SK-N-SH (cell line): ENCODE measurements at regions not wholly inside any gene's neighbourhood (a gene's known extent, or its start where the extent isn't known, plus 50 kb on each side); places are given as distances from the start of the nearest gene placed in this dataset.

Experiments used
- CTCF ChIA-PET: fragments of 300-600, 350-600 bp; formaldehyde crosslinking; extraction: SDS; loops from one replicate; lab custom pipeline; 2021; lab: Yijun Ruan, JAX
- POLR2A ChIA-PET: fragments of 350-600 bp; sonication (Branson Sonifier 250); formaldehyde crosslinking; extraction: SDS; loops from one replicate; lab custom pipeline; 2020; ENCODE audit warnings: antibody characterized with exemption, inconsistent platforms; lab: Yijun Ruan, JAX
- DNase-seq: peaks from one replicate; pipeline ENCODE4 v3.0.0; 2012
- H2AFZ ChIP-seq: fragments of 200-600 bp; sonication (generic); 2 replicates; pipeline ENCODE4 v1.8.1; 2016; ENCODE audit warnings: antibody characterized with exemption, mild to moderate bottlenecking, low read depth
- H3F3A ChIP-seq: fragments of 200-600 bp; sonication (generic); replicated peaks from 2 replicates; pipeline ENCODE3; 2016; ENCODE audit warnings: antibody characterized with exemption, mild to moderate bottlenecking; ENCODE audit not compliant: insufficient read depth
- H3K27ac ChIP-seq, 2 experiments: fragments of 200-500 bp in 1 of 2; fragments of 200-600 bp in 1 of 2; sonication (Bioruptor generic) in 1 of 2; sonication (generic), shearing (Covaris generic) in 1 of 2; 2 replicates each; pipeline versions ENCODE4 v1.5.1 to v1.6.1; 2014 to 2016; ENCODE audit warnings: low read depth in 2 of 2, inconsistent platforms in 1 of 2, low read length in 1 of 2, mild to moderate bottlenecking in 1 of 2, mixed read lengths in 1 of 2
- H3K27me3 ChIP-seq: fragments of 200-600 bp; sonication (generic), shearing (Covaris generic); 2 replicates; pipeline ENCODE4 v1.6.1; 2016; ENCODE audit warnings: mixed run types; ENCODE audit not compliant: insufficient read depth
- H3K36me3 ChIP-seq, 2 experiments: fragments of 200-500 bp in 1 of 2; fragments of 200-600 bp in 1 of 2; sonication (Bioruptor generic) in 1 of 2; sonication (generic) in 1 of 2; replicated peaks in 1 of 2; 2 replicates each; pipeline versions ENCODE3 to v1.5.1; 2014 to 2016; ENCODE audit warnings: low read length in 1 of 2, mild to moderate bottlenecking in 1 of 2; ENCODE audit not compliant: insufficient read depth in 2 of 2, control insufficient read depth in 1 of 2
- H3K4me1 ChIP-seq, 2 experiments: fragments of 200-500 bp in 1 of 2; fragments of 200-600 bp in 1 of 2; sonication (Bioruptor generic) in 1 of 2; sonication (generic), shearing (Covaris generic) in 1 of 2; 2 replicates each; pipeline versions ENCODE4 v1.5.1 to v1.6.1; 2014 to 2016; ENCODE audit warnings: low read depth in 1 of 2, low read length in 1 of 2, mixed run types in 1 of 2; ENCODE audit not compliant: insufficient read depth in 2 of 2, control insufficient read depth in 1 of 2
- H3K4me2 ChIP-seq: fragments of 200-600 bp; sonication (generic), shearing (Covaris generic); 2 replicates; pipeline ENCODE4 v1.6.1; 2017; ENCODE audit warnings: mixed run types
- H3K4me3 ChIP-seq, 2 experiments: fragments of 200-500 bp in 1 of 2; fragments of 200-600 bp in 1 of 2; sonication (Bioruptor generic) in 1 of 2; sonication (generic), shearing (Covaris generic) in 1 of 2; 2 replicates each; pipeline versions ENCODE4 v1.5.1 to v1.8.1; 2014 to 2016; ENCODE audit warnings: low read depth in 2 of 2, inconsistent platforms in 1 of 2, low read length in 1 of 2, mild to moderate bottlenecking in 1 of 2, mixed read lengths in 1 of 2, moderate library complexity in 1 of 2
- H3K79me2 ChIP-seq: fragments of 200-600 bp; sonication (generic); 2 replicates; pipeline ENCODE4 v1.8.1; 2017; ENCODE audit warnings: mild to moderate bottlenecking; ENCODE audit not compliant: insufficient read depth
- H3K9ac ChIP-seq: fragments of 200-600 bp; sonication (generic); 2 replicates; pipeline ENCODE4 v1.6.1; 2017; ENCODE audit warnings: mixed run types
- H3K9me2 ChIP-seq: fragments of 200-600 bp; sonication (generic); 2 replicates; pipeline ENCODE4 v1.6.1; 2017; ENCODE audit warnings: mixed run types
- H3K9me3 ChIP-seq: fragments of 200-600 bp; sonication (generic); 2 replicates; pipeline ENCODE4 v1.6.1; 2017; ENCODE audit warnings: mixed run types, mild to moderate bottlenecking, moderate library complexity
- H4K20me1 ChIP-seq: fragments of 200-600 bp; sonication (generic); 2 replicates; pipeline ENCODE4 v1.6.1; 2017; ENCODE audit warnings: mild to moderate bottlenecking, mixed run types; ENCODE audit not compliant: insufficient read depth
- CTCF ChIP-seq: fragments of 200-600 bp; sonication (generic); IDR thresholded peaks from 2 replicates; pipeline ENCODE4 v1.6.1; 2017; ENCODE audit warnings: antibody characterized with exemption, mild to moderate bottlenecking, moderate library complexity
- ELF1 ChIP-seq: IDR thresholded peaks from 2 replicates; pipeline ENCODE4 v1.4.0; 2012
- EP300 ChIP-seq, 2 experiments: IDR thresholded peaks; 2 replicates each; pipeline versions ENCODE4 v1.4.0 to v1.6.1; 2012; ENCODE audit warnings: borderline replicate concordance in 1 of 2, low read depth in 1 of 2, low read length in 1 of 2
- EZH2phosphoT487 ChIP-seq: fragments of 200-600 bp; sonication (generic); IDR thresholded peaks from 2 replicates; pipeline ENCODE4 v1.6.1; 2017; ENCODE audit warnings: low read depth, mixed run types, mild to moderate bottlenecking, antibody characterized with exemption, moderate library complexity, borderline replicate concordance
- FOXJ3 ChIP-seq: sonication (generic); formaldehyde crosslinking; IDR thresholded peaks from 2 replicates; pipeline ENCODE4 v1.5.1; 2020; ENCODE audit warnings: mild to moderate bottlenecking, missing genetic modification reagents
- GABPA ChIP-seq: IDR thresholded peaks from 2 replicates; pipeline ENCODE4 v1.4.0; 2012; ENCODE audit warnings: low read depth, mild to moderate bottlenecking
- MEF2A ChIP-seq: IDR thresholded peaks from 2 replicates; pipeline ENCODE4 v1.4.0; 2012; ENCODE audit warnings: low read depth, borderline replicate concordance
- MXI1 ChIP-seq: IDR thresholded peaks from 2 replicates; pipeline ENCODE4 v1.6.1; 2012; ENCODE audit warnings: mild to moderate bottlenecking, low read depth, low read length, improper control_type of control experiment
- POLR2AphosphoS5 ChIP-seq: IDR thresholded peaks from 2 replicates; pipeline ENCODE4 v1.6.1; 2012; ENCODE audit warnings: low read depth, low read length
- REST ChIP-seq: IDR thresholded peaks from 2 replicates; pipeline ENCODE4 v1.6.1; 2012; ENCODE audit warnings: mild to moderate bottlenecking, low read depth, low read length, moderate library complexity
- RFX5 ChIP-seq: IDR thresholded peaks from 2 replicates; pipeline ENCODE4 v1.6.1; 2012; ENCODE audit warnings: mild to moderate bottlenecking, improper control_type of control experiment, low read length
- RXRA ChIP-seq: IDR thresholded peaks from 2 replicates; pipeline ENCODE4 v1.4.0; 2012; ENCODE audit warnings: low read depth, mild to moderate bottlenecking, borderline replicate concordance
- SIN3A ChIP-seq: IDR thresholded peaks from 2 replicates; pipeline ENCODE4 v1.6.1; 2012; ENCODE audit warnings: low read depth, mild to moderate bottlenecking, low read length, moderate library complexity, borderline replicate concordance
- SMC3 ChIP-seq: IDR thresholded peaks from 2 replicates; pipeline ENCODE4 v1.6.1; 2012; ENCODE audit warnings: low read depth, low read length, improper control_type of control experiment
- YY1 ChIP-seq: IDR thresholded peaks from 2 replicates; pipeline ENCODE4 v1.4.0; 2012; ENCODE audit warnings: low read depth, mild to moderate bottlenecking
- WGBS: methylation state at CpG from one replicate; pipeline ENCODE4 v1.1.6; 2017; ENCODE audit warnings: low lambda C conversion rate; 5-methylcytosine and 5-hydroxymethylcytosine counted together
- TF ChIP-seq, protein P1 (sequence below): IDR thresholded peaks from 2 replicates; pipeline ENCODE4 v1.4.0; 2012; ENCODE audit warnings: low read depth, borderline replicate concordance
- TF ChIP-seq, protein P2 (sequence below): IDR thresholded peaks from 2 replicates; pipeline ENCODE4 v1.4.0; 2012; ENCODE audit warnings: low read depth
- TF ChIP-seq, protein P3 (sequence below): IDR thresholded peaks from 2 replicates; pipeline ENCODE4 v1.4.0; 2012; ENCODE audit warnings: low read depth, borderline replicate concordance

DNA sequence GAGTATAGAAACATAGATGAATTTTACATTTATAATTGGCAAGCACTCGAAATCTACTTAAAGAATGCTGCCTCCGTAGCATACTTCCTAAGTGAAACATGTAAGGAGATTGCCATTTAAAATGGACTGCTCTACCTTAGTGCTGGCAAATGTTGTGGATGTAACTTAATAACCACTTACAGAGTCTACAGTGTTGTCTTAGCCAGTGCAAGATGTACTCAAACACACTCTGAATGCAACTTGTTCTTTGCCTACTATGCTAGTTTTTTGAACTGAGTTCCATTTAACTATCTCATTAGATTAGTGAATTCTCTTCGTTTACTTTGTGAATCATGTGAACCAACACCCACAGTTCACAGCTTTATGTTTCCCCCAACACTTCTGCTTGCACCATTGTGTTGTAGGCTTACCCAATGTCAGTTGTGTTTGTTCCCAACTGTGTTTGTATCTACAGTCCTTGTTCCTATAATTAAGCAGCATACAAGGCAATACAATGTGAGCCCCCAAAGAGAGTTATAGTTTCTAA, 345.5 kb upstream of the LYPLAL1 start:
- Histone ChIP-seq H3K9me2 (no peaks in the 10 kb centered on the region), H3K4me2 (no peak overlapping the region), H4K20me1 (no peaks in the 10 kb centered on the region), H3K27ac (no peak overlapping the region), H3K9ac (no peak overlapping the region), H2AFZ (no peak overlapping the region), H3K27me3 (no peaks in the 10 kb centered on the region), H3K4me1 (no peaks in the 10 kb centered on the region; a peak in 1 of 4 replicates), H3K4me3 (no peak overlapping the region), H3K9me3 (no peaks in the 10 kb centered on the region), H3F3A (no peaks in the 10 kb centered on the region), H3K36me3 (no peaks in the 10 kb centered on the region), H3K79me2 (no peaks in the 10 kb centered on the region)
- no peak for TF ChIP-seq MEF2A
- TF ChIP-seq, protein P1, sequence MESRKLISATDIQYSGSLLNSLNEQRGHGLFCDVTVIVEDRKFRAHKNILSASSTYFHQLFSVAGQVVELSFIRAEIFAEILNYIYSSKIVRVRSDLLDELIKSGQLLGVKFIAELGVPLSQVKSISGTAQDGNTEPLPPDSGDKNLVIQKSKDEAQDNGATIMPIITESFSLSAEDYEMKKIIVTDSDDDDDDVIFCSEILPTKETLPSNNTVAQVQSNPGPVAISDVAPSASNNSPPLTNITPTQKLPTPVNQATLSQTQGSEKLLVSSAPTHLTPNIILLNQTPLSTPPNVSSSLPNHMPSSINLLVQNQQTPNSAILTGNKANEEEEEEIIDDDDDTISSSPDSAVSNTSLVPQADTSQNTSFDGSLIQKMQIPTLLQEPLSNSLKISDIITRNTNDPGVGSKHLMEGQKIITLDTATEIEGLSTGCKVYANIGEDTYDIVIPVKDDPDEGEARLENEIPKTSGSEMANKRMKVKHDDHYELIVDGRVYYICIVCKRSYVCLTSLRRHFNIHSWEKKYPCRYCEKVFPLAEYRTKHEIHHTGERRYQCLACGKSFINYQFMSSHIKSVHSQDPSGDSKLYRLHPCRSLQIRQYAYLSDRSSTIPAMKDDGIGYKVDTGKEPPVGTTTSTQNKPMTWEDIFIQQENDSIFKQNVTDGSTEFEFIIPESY: no peak
- no peak for TF ChIP-seq REST
- TF ChIP-seq RXRA: no peak
- no peak for TF ChIP-seq ELF1
- TF ChIP-seq, protein P2, sequence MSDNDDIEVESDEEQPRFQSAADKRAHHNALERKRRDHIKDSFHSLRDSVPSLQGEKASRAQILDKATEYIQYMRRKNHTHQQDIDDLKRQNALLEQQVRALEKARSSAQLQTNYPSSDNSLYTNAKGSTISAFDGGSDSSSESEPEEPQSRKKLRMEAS: no peak
- ChIA-PET POLR2A (no interaction called here), CTCF (no interaction called here)
- DNase-seq: no peak
- 76% methylated on average over 3 of the region's 3 CpGs for WGBS

GRCh38 chr1:218829097-218829496, 344.6 kb upstream of the LYPLAL1 start:
- Histone ChIP-seq H3K79me2 (no peaks in the 10 kb centered on the region), H3K9me2 (no peaks in the 10 kb centered on the region), H3K4me2 (no peak overlapping the region), H3K9ac (no peak overlapping the region), H3K27ac (no peak overlapping the region), H3K4me1 (no peaks in the 10 kb centered on the region), H4K20me1 (no peaks in the 10 kb centered on the region), H3K27me3 (no peaks in the 10 kb centered on the region), H3F3A (no peaks in the 10 kb centered on the region), H2AFZ (no peak overlapping the region), H3K9me3 (no peaks in the 10 kb centered on the region), H3K36me3 (no peaks in the 10 kb centered on the region), H3K4me3 (no peak overlapping the region)
- CTCF ChIA-PET: no interaction called here
- POLR2A ChIA-PET: no interaction called here
- 86% methylated on average over 3 of the region's 3 CpGs for WGBS
- no peak for DNase-seq
- TF ChIP-seq CTCF (no peak), EZH2phosphoT487 (no peak), EP300 (IDR thresholded peaks at IDR 0.05; ENCODE audit: borderline replicate concordance in 1 of 2, low read depth in 1 of 2, low read length in 1 of 2) (no peak), YY1 (no peak), MXI1 (no peak), GABPA (no peak), FOXJ3 (CRISPR knock-in tag) (no peak), SMC3 (no peak), RFX5 (no peak), SIN3A (no peak), POLR2AphosphoS5 (no peak)
- TF ChIP-seq, protein P2: no peak
- TF ChIP-seq, protein P3, sequence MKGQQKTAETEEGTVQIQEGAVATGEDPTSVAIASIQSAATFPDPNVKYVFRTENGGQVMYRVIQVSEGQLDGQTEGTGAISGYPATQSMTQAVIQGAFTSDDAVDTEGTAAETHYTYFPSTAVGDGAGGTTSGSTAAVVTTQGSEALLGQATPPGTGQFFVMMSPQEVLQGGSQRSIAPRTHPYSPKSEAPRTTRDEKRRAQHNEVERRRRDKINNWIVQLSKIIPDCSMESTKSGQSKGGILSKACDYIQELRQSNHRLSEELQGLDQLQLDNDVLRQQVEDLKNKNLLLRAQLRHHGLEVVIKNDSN: no peak
